IMR-90 (cell line): ENCODE measurements at regions not wholly inside any gene's neighbourhood (a gene's known extent, or its start where the extent isn't known, plus 50 kb on each side); places are given as distances from the start of the nearest gene placed in this dataset.

Experiments
- ATAC-seq: fragments of 200-7000 bp; cut with Tn5 transposase; 2 replicates; pipeline ENCODE4 v1.9.1; 2020; ENCODE audit warnings: low read depth, mild to moderate bottlenecking, moderate library complexity
- BruUV-seq: library from RNA; stranded (reverse); fragments of 400-500 nt; replicated peaks from 2 replicates; lab custom pipeline; 2021; lab: Mats Ljungman, UMichigan
- CTCF ChIA-PET: fragments of 300-600 bp; formaldehyde crosslinking; extraction: SDS; loops from one replicate; lab custom pipeline; 2021; ENCODE audit warnings: antibody characterized with exemption; lab: Yijun Ruan, JAX
- POLR2A ChIA-PET: fragments of 300-600 bp; sonication (Branson Sonifier 250); formaldehyde crosslinking; loops from one replicate; lab custom pipeline; 2022; ENCODE audit warnings: antibody characterized with exemption; ENCODE audit not compliant: unreplicated experiment; lab: Charles Lee
- DNase-seq: peaks from one replicate; pipeline ENCODE4 v3.0.0; 2013
- H2AFZ ChIP-seq: replicated peaks from 2 replicates; pipeline ENCODE3; 2013; ENCODE audit warnings: low read length, mild to moderate bottlenecking; ENCODE audit not compliant: poor library complexity
- H2AK5ac ChIP-seq: 2 replicates; pipeline ENCODE4 v1.6.1; 2013; ENCODE audit warnings: low read depth, low read length, inconsistent platforms
- H2AK9ac ChIP-seq: replicated peaks from 2 replicates; pipeline ENCODE3; 2013; ENCODE audit warnings: mild to moderate bottlenecking, low read depth, low read length, moderate library complexity; ENCODE audit not compliant: poor library complexity
- H2BK120ac ChIP-seq: 2 replicates; pipeline ENCODE4 v1.6.1; 2013; ENCODE audit warnings: low read depth, low read length, inconsistent platforms
- H2BK15ac ChIP-seq: 3 replicates; pipeline ENCODE4 v1.6.1; 2013; ENCODE audit warnings: low read depth, low read length, inconsistent platforms
- H2BK20ac ChIP-seq: 2 replicates; pipeline ENCODE4 v1.6.1; 2013; ENCODE audit warnings: low read depth, mild to moderate bottlenecking, inconsistent platforms, low read length, moderate library complexity
- H2BK5ac ChIP-seq: 2 replicates; pipeline ENCODE4 v1.6.1; 2013; ENCODE audit warnings: mild to moderate bottlenecking, low read depth, low read length, inconsistent platforms; ENCODE audit not compliant: poor library complexity, severe bottlenecking
- H3K14ac ChIP-seq: replicated peaks from 2 replicates; pipeline ENCODE4 v1.6.1; 2013; ENCODE audit warnings: low read depth, low read length, inconsistent platforms
- H3K18ac ChIP-seq: 2 replicates; pipeline ENCODE4 v1.6.1; 2013; ENCODE audit warnings: low read depth, low read length, control low read depth
- H3K23ac ChIP-seq: 2 replicates; pipeline ENCODE4 v1.6.1; 2013; ENCODE audit warnings: low read depth, low read length, inconsistent platforms
- H3K27ac ChIP-seq: 2 replicates; pipeline ENCODE4 v1.5.1; 2013; ENCODE audit warnings: mild to moderate bottlenecking, control low read depth, low read length; ENCODE audit not compliant: insufficient read depth
- H3K27me3 ChIP-seq: 2 replicates; pipeline ENCODE4 v1.6.1; 2013; ENCODE audit warnings: low read length; ENCODE audit not compliant: control insufficient read depth, insufficient read depth
- H3K36me3 ChIP-seq: 2 replicates; pipeline ENCODE4 v1.6.1; 2013; ENCODE audit warnings: low read length, mixed read lengths; ENCODE audit not compliant: control insufficient read depth, insufficient read depth
- H3K4ac ChIP-seq: 2 replicates; pipeline ENCODE4 v1.6.1; 2013; ENCODE audit warnings: low read depth, low read length, inconsistent platforms
- H3K4me1 ChIP-seq: 2 replicates; pipeline ENCODE4 v1.6.1; 2013; ENCODE audit warnings: low read length, mixed read lengths; ENCODE audit not compliant: control insufficient read depth, insufficient read depth
- H3K4me2 ChIP-seq: 2 replicates; pipeline ENCODE4 v1.6.1; 2013; ENCODE audit warnings: low read depth, mild to moderate bottlenecking, control low read depth, low read length, moderate library complexity
- H3K4me3 ChIP-seq: 2 replicates; pipeline ENCODE4 v1.5.1; 2013; ENCODE audit warnings: low read depth, mild to moderate bottlenecking, control low read depth, low read length, moderate library complexity; ENCODE audit not compliant: insufficient read depth
- H3K56ac ChIP-seq: 2 replicates; pipeline ENCODE4 v1.6.1; 2013; ENCODE audit warnings: low read length, inconsistent platforms; ENCODE audit not compliant: insufficient read depth; ENCODE audit errors: extremely low read depth
- H3K79me1 ChIP-seq, 2 experiments: 2 replicates each; pipeline ENCODE4 v1.6.1; 2013; ENCODE audit warnings: low read length in 2 of 2, inconsistent platforms in 1 of 2, low read depth in 1 of 2
- H3K9ac ChIP-seq: 2 replicates; pipeline ENCODE4 v1.6.1; 2013; ENCODE audit warnings: low read depth, low read length, control low read depth
- H3K9me1 ChIP-seq: 2 replicates; pipeline ENCODE4 v1.6.1; 2013; ENCODE audit warnings: low read length, inconsistent platforms; ENCODE audit not compliant: insufficient read depth
- H3K9me3 ChIP-seq: 2 replicates; pipeline ENCODE4 v1.6.1; 2013; ENCODE audit warnings: low read length; ENCODE audit not compliant: control insufficient read depth, insufficient read depth
- H4K20me1 ChIP-seq: 2 replicates; pipeline ENCODE4 v1.6.1; 2013; ENCODE audit warnings: low read length, inconsistent platforms; ENCODE audit not compliant: insufficient read depth
- H4K5ac ChIP-seq: 2 replicates; pipeline ENCODE4 v1.6.1; 2013; ENCODE audit warnings: mild to moderate bottlenecking, low read depth, low read length, control low read depth
- H4K8ac ChIP-seq, 2 experiments: 2 replicates each; pipeline ENCODE4 v1.6.1; 2013; ENCODE audit warnings: low read depth in 2 of 2, low read length in 2 of 2, control low read depth in 1 of 2, inconsistent platforms in 1 of 2
- H4K91ac ChIP-seq: 2 replicates; pipeline ENCODE4 v1.6.1; 2013; ENCODE audit warnings: low read depth, low read length, inconsistent platforms; ENCODE audit not compliant: insufficient read depth
- FOS ChIP-seq: fragments of 150-350 bp; IDR thresholded peaks from 2 replicates; pipeline ENCODE4 v1.6.1; 2016; ENCODE audit warnings: low read depth, low read length
- MXI1 ChIP-seq: IDR thresholded peaks from 2 replicates; pipeline ENCODE4 v1.6.1; 2012; ENCODE audit warnings: low read depth, mild to moderate bottlenecking, low read length, moderate library complexity, borderline replicate concordance
- RAD21 ChIP-seq: IDR thresholded peaks from 2 replicates; pipeline ENCODE4 v1.6.1; 2012; ENCODE audit warnings: low read length, improper control_type of control experiment
- RCOR1 ChIP-seq: IDR thresholded peaks from 2 replicates; pipeline ENCODE4 v1.6.1; 2012; ENCODE audit warnings: mild to moderate bottlenecking, low read length, improper control_type of control experiment; ENCODE audit not compliant: insufficient replicate concordance
- WGBS, 2 experiments: methylation state at CpG; one replicate each; pipeline versions ENCODE4 v1.1.5 to v1.1.7; 2013; ENCODE audit warnings: missing lambda C conversion rate in 2 of 2; ENCODE audit not compliant: insufficient read length in 1 of 2; ENCODE audit errors: extremely low coverage in 2 of 2; 5-methylcytosine and 5-hydroxymethylcytosine counted together
- dilution Hi-C: fragments of 300-500 bp; cut with HindIII; formaldehyde crosslinking; loops from one replicate; pipeline ENCODE4 v1.14.3; 2018; ENCODE audit warnings: low sequenced_read_pairs; ENCODE audit not compliant: unreplicated experiment
- in situ Hi-C: fragments of 300-500 bp; cut with MboI; formaldehyde crosslinking; loops from 3 replicates; pipeline ENCODE4 v1.14.3; 2019; ENCODE audit warnings: low sequenced_read_pairs, inconsistent platforms, mixed read lengths
- intact Hi-C: fragments of 100-400 bp; cut with micrococcal nuclease; formaldehyde crosslinking; loops from 2 replicates; pipeline ENCODE4 v1.10.0; 2022
- TF ChIP-seq, protein P1 (sequence below): fragments of 150-350 bp; IDR thresholded peaks from 2 replicates; pipeline ENCODE4 v1.6.1; 2016; ENCODE audit warnings: low read depth, mild to moderate bottlenecking, low read length, moderate library complexity, borderline replicate concordance
- TF ChIP-seq, protein P2 (sequence below): conservative IDR thresholded peaks from 2 replicates; pipeline ENCODE4 v1.5.1; 2012; ENCODE audit warnings: mild to moderate bottlenecking, low read depth, low read length, improper control_type of control experiment
- TF ChIP-seq, protein P3 (sequence below): fragments of 150-350 bp; IDR thresholded peaks from 2 replicates; pipeline ENCODE4 v1.6.1; 2017; ENCODE audit warnings: mild to moderate bottlenecking, antibody characterized with exemption, low read length, low read depth

- no peak for DNase-seq
Observed at GRCh38 chr9:82716821-82717220, 346.1 kb downstream of the RASEF start.

More at GRCh38 chr9:82716821-82717220, 346.1 kb downstream of the RASEF start:
- no peak overlapping the region for H2AK5ac ChIP-seq
- CTCF ChIA-PET: interaction anchor here (0.5 kb wide), 1 partner anchor 1853 kb away, joined by 3 read pairs; no protein-coding TSS in a partner anchor
- no peak overlapping the region for H2BK15ac ChIP-seq
- H2BK5ac ChIP-seq: no peak overlapping the region
- H3K56ac ChIP-seq: no peak overlapping the region
- no peak overlapping the region for H3K4ac ChIP-seq
- no peak overlapping the region for H2BK120ac ChIP-seq
- H3K27ac ChIP-seq: no peak overlapping the region
- in situ Hi-C loops: no loop called here
- no peaks in the 10 kb centered on the region for H3K36me3 ChIP-seq
- H4K91ac ChIP-seq: no peak overlapping the region
- H2AFZ ChIP-seq: no peak overlapping the region
- ATAC-seq: no peak
- H3K4me2 ChIP-seq: no peak overlapping the region
- no peak overlapping the region for H4K8ac ChIP-seq
- H4K20me1 ChIP-seq: no peaks in the 10 kb centered on the region
- no peak overlapping the region for H3K9ac ChIP-seq
- no peak overlapping the region for H2AK9ac ChIP-seq
- no peak overlapping the region for H3K4me3 ChIP-seq
- dilution Hi-C loops: no loop called here
- no peak overlapping the region for H4K5ac ChIP-seq
- POLR2A ChIA-PET: no interaction called here
- H3K9me1 ChIP-seq: no peaks in the 10 kb centered on the region
- no peak overlapping the region for H3K14ac ChIP-seq
- no CpG with 5 or more reads among the region's 2 CpGs for WGBS, 2 experiments
- no peak overlapping the region for H3K23ac ChIP-seq
- H3K4me1 ChIP-seq: no peaks in the 10 kb centered on the region
- no peaks in the 10 kb centered on the region for H3K79me1 ChIP-seq
- intact Hi-C loops: no loop called here
- H3K27me3 ChIP-seq: no peaks in the 10 kb centered on the region
- H3K9me3 ChIP-seq: peaks cover 6% of the 10 kb centered on the region
- BruUV-seq: no TSS peak
- TF ChIP-seq, protein P1, sequence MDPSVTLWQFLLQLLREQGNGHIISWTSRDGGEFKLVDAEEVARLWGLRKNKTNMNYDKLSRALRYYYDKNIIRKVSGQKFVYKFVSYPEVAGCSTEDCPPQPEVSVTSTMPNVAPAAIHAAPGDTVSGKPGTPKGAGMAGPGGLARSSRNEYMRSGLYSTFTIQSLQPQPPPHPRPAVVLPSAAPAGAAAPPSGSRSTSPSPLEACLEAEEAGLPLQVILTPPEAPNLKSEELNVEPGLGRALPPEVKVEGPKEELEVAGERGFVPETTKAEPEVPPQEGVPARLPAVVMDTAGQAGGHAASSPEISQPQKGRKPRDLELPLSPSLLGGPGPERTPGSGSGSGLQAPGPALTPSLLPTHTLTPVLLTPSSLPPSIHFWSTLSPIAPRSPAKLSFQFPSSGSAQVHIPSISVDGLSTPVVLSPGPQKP: no peak
- TF ChIP-seq RCOR1 (no peak), RAD21 (no peak), MXI1 (no peak), FOS (no peak)
- TF ChIP-seq, protein P2, sequence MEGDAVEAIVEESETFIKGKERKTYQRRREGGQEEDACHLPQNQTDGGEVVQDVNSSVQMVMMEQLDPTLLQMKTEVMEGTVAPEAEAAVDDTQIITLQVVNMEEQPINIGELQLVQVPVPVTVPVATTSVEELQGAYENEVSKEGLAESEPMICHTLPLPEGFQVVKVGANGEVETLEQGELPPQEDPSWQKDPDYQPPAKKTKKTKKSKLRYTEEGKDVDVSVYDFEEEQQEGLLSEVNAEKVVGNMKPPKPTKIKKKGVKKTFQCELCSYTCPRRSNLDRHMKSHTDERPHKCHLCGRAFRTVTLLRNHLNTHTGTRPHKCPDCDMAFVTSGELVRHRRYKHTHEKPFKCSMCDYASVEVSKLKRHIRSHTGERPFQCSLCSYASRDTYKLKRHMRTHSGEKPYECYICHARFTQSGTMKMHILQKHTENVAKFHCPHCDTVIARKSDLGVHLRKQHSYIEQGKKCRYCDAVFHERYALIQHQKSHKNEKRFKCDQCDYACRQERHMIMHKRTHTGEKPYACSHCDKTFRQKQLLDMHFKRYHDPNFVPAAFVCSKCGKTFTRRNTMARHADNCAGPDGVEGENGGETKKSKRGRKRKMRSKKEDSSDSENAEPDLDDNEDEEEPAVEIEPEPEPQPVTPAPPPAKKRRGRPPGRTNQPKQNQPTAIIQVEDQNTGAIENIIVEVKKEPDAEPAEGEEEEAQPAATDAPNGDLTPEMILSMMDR: no peak
- TF ChIP-seq, protein P3, sequence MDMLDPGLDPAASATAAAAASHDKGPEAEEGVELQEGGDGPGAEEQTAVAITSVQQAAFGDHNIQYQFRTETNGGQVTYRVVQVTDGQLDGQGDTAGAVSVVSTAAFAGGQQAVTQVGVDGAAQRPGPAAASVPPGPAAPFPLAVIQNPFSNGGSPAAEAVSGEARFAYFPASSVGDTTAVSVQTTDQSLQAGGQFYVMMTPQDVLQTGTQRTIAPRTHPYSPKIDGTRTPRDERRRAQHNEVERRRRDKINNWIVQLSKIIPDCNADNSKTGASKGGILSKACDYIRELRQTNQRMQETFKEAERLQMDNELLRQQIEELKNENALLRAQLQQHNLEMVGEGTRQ: no peak
- H2BK20ac ChIP-seq: no peak overlapping the region
- no peak overlapping the region for H3K18ac ChIP-seq
